ENCODE measurements at regions not wholly inside any gene's neighbourhood (a gene's known extent, or its start where the extent isn't known, plus 50 kb on each side); places are given as distances from the start of the nearest gene placed in this dataset.

DNA sequence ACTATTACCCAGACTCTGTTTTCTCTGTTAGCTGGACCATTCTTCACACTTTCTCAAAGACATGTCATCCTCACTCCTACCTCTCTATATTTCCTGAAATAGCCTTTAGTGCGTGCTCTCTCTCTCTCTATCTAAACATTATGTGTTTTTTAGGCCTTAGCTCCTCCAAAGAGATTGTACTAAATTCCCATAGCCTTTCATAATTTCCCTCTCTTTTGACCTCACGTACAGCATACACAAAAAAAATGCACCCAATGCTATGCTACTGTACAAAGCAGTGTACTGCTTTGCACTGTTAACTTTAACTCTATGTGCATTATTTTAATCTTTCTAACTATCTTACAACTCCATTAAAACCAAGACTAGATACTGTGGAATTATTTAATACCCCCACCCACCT is 288.4 kb downstream of the DAD1 start:
- TF ChIP-seq, protein P1, sequence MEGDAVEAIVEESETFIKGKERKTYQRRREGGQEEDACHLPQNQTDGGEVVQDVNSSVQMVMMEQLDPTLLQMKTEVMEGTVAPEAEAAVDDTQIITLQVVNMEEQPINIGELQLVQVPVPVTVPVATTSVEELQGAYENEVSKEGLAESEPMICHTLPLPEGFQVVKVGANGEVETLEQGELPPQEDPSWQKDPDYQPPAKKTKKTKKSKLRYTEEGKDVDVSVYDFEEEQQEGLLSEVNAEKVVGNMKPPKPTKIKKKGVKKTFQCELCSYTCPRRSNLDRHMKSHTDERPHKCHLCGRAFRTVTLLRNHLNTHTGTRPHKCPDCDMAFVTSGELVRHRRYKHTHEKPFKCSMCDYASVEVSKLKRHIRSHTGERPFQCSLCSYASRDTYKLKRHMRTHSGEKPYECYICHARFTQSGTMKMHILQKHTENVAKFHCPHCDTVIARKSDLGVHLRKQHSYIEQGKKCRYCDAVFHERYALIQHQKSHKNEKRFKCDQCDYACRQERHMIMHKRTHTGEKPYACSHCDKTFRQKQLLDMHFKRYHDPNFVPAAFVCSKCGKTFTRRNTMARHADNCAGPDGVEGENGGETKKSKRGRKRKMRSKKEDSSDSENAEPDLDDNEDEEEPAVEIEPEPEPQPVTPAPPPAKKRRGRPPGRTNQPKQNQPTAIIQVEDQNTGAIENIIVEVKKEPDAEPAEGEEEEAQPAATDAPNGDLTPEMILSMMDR (IDR thresholded peaks at IDR 0.05; ENCODE audit: insufficient read depth, low read length): no peak
- no peak for TF ChIP-seq POLR2AphosphoS5 (IDR thresholded peaks at IDR 0.05; ENCODE audit: low read depth)
- TF ChIP-seq, protein P2, sequence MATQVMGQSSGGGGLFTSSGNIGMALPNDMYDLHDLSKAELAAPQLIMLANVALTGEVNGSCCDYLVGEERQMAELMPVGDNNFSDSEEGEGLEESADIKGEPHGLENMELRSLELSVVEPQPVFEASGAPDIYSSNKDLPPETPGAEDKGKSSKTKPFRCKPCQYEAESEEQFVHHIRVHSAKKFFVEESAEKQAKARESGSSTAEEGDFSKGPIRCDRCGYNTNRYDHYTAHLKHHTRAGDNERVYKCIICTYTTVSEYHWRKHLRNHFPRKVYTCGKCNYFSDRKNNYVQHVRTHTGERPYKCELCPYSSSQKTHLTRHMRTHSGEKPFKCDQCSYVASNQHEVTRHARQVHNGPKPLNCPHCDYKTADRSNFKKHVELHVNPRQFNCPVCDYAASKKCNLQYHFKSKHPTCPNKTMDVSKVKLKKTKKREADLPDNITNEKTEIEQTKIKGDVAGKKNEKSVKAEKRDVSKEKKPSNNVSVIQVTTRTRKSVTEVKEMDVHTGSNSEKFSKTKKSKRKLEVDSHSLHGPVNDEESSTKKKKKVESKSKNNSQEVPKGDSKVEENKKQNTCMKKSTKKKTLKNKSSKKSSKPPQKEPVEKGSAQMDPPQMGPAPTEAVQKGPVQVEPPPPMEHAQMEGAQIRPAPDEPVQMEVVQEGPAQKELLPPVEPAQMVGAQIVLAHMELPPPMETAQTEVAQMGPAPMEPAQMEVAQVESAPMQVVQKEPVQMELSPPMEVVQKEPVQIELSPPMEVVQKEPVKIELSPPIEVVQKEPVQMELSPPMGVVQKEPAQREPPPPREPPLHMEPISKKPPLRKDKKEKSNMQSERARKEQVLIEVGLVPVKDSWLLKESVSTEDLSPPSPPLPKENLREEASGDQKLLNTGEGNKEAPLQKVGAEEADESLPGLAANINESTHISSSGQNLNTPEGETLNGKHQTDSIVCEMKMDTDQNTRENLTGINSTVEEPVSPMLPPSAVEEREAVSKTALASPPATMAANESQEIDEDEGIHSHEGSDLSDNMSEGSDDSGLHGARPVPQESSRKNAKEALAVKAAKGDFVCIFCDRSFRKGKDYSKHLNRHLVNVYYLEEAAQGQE (IDR thresholded peaks at IDR 0.05; ENCODE audit: insufficient replicate concordance, low read depth): no peak
